Skin of body (tissue), 1 donor: ENCODE measurements at regions not wholly inside any gene's neighbourhood (a gene's known extent, or its start where the extent isn't known, plus 50 kb on each side); places are given as distances from the start of the nearest gene placed in this dataset.
"Not testable (repeated sequence)": the region's sequence is repeated elsewhere in the genome, so short reads cannot be mapped to it uniquely, and the experiment has no call there.

Experiments used
- DNase-seq: peaks from one replicate; lab custom pipeline; 2025; lab: John Stamatoyannopoulos, UW

DNA sequence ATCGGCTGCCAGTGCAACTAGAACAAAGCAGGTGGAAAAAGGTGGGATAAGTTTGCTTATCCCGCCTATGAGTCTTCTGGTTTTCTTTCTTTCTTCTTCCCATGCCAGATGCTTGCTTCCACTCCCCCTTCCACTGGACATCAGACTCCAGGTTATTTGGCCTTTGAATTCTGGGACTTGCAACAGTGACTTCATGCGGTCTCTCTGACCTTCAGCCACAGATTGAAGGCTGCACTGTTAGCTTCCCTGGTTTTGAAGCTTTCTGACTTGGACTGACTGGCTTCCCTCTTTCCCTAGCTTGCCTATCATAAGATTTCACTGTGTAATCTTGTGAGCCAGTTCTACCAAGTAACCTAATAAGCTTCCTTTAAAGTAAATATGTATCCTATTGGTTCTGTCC is 878.4 kb upstream of the GJE1 start:
- DNase-seq: no peak

DNA sequence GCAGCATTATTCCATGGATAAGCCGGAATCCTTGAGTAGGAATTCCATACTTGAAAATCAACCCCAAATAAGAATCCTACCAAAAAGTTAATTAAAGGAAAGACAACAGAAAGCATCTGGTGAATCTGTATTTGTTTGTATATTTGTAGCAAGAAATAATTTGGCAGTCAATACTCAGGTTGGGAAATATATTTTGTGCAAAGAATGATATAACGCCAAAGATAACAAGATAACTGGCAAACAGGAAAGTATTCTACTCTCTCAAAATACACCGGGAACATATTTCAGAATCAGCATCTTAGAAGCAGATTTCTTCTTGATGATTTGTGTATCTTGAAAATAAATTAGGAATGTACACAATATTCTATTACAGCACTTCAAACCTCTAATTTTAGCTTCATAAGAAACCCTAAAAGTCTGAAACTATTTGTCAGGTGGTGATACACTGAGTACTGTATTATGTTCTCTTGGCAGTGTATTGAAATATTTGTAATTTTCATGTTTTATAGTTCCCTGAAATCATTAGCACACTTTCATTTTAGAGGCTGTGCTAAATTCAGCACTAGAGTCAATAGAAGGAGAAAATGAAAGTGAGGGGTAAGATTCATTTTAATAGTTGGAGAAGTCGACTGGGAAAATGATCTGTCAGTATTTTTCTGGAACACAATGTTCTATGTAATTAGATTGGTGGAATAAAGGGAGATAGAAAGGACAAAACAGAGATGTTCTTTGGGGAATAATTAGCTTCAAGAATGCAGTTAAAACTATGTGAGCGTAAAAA is 879.7 kb upstream of the GJE1 start:
- no peak for DNase-seq

DNA sequence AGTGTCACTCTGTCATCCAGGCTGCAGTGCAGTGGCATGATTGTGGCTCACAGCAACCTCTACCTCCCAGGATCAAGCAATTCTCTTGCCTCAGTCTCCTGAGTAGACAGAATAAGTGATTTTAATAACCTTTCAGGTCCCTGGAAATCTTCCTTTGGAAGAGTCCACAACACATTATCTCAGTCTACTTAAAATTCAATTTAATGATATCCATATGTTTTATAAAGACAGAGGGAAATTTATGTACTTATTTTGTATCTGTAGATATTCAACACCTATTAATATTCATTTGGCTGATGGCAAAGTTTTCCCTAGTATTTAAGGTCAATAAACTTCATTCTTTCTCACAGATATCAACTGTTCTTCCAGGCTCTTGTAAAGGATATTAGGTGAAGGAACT is 881.4 kb upstream of the GJE1 start:
- no peak for DNase-seq

DNA sequence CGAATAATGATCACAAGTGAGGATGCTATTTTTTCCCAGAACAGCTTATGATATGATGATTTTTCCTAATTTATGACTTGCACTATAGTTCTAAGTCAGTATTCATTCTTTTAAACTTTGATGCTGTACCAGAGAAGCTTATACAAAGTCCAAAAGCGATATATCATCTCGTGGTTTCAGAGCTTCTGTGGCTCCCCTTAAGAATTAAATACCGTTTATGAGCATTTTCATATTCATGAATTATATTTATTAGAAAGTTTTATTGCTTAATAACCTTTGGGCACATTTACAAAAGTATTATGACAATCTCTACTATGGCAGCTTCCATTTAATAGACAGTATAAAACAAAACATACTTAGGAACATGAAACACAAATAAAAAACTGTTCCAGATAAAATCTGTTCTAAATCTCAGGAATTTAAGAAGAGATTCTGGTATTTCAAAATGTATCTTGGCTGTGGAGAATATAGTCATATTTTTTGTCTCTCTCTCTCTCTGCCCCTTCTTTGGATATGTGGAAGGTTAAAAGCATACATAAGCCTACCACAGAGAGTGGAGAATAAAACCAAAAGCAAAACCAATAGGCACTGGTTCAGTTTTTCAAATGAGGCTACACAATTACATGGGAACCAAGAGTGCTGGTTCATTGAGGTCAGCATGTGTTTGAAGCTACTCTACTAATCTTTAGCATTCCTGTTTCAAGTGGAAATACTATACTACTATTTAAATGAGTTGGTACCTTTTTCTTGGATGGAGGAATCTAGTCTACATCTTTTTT is 884.5 kb upstream of the GJE1 start:
- DNase-seq: peak; percentile 61

DNA sequence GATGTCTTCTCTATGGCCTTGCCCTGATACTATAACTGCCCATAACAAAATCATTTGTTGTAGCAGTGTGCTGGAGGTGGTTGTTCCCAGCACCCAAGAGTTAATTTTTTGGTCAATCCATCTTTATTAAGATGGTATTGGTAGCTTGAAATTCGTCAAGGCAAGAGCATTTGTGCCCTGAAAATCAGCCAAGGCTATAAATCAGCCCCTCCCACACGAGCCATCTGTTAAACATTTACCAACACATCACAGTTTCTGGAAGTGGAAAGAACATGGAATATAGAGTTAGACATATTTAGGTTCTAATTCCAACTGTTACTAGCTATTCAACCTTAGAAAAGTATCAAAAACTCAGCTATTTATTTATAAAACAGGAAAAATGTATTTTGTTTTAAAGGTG is 888.4 kb upstream of the GJE1 start:
- no peak for DNase-seq

DNA sequence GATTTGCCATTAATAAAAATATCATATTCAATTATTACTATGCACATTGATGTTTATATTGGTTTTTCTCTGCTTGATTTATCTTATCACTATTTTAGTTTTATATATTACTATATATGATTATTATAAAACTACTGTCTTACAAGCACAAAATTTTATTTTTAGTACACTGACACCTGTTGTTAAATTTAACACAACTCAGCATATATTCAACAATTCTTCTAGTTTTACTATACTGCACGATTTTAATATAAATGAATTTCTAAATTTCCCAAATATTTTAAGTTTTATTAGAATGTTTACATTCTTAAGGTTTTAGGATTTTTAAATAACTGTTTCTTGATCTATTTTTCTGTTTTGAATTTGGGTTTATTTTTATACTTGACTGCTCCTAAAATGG is 889.8 kb upstream of the GJE1 start:
- no peak for DNase-seq

DNA sequence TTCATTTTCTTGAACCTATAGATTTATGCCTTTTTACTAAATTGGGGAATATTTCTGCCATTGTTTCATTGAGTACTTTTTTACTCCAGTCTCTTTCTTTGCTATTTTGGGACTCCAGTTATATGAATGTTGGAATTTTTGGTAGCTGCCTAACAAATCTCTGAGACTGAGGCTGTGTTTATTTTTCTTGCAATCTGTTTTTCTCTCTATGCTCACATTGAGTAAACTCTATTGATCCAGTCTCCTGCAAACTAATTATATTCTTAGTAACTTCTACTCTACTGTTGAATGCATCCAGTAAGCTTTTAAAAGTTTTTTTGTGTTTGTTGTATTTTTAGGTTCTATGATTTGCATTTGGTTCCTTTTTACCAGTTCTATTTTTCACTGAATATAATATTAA is 903.4 kb upstream of the GJE1 start:
- no peak for DNase-seq

DNA sequence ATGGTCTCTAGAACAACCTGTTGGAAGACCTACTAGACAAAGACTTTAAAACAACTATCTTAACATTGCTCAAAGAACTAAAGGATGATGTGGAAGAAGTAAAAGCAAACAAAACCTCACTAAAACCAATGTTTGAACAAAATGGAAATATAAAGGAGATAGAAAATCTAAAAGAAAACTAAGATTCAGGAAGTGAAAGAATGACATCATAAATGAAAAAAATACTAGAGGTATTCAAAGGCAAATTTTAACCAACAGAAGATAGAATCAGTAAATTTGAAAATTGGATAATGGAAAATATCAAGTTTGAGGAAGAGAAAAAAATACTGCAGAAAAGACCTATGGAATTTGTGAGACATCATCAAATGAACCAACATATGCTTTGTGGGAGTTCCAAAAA is 914.1 kb upstream of the GJE1 start:
- DNase-seq: no peak

DNA sequence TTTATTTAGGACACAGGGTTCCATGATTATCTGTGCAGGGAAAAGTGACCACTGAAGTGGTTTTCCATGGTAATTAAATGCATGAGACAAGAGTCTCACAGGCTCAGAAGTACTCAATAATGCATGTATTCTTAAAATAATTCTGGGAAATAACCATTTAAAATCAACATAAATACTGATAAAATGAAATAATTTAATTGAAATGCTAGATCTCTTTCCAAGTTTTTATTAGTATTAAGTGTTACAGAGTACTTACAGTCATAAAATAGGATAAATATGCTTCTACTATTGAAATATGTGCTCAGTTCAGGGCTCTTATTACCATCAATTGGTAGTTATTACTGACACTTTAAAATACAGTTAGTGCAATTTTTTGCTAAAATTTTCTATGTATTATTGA is 916.0 kb upstream of the GJE1 start:
- no peak for DNase-seq

DNA sequence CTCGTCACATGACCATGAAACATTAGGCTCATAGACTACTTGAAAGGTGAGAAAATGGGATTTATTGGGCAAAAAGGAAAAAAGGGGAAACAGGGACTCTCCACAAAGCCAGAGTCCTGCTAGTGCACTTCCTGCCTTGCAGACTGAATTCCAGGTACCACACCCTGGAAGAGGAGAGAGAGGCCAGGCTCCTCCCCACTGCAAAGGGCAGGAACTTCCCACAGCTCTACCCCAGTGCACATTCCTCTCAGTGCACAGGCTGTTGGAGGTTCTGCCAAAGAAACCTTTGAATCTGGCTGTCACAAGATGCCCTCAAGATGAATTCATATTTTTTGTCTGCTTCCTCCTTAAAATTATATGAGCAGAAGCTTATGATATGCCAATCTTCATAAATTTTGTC is 920.4 kb upstream of the GJE1 start:
- DNase-seq: no peak

DNA sequence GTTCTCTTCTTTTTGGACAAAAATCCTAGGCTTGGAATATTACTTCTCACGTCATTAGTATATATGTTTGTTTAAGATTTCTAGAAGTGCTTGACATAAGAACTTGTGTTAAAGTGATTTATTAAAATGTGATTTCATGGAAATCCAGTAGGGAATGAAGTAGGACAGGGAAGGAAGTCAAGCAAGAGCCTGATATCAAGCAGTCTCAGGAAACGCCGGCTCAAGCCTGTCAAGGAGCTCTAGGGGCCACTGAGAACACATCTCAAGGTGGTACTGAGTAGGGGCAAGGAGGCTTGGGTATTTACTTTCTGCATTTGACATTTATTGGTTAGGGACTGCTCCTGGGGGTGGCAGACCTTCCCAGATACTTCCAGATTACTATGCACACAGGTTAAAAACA is 920.9 kb upstream of the GJE1 start:
- no peak for DNase-seq

DNA sequence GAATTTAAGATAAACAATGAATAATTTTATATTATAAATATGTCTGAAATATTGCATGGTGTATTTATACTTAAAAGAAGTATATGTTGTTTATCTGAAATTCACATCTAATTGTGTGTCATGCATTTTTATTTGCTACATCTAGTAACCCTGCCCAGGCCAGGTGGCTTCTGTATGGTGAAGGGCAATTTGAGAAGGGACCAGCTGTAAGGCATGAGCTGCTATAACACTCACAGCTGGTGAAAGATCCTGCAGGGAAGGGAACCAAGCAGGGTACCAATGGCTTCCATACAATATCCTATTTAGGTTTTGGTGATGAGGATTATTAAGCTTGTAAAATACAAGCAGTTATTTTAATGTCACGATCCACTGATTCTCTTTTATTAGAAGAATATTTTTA is 921.8 kb upstream of the GJE1 start:
- no peak for DNase-seq

DNA sequence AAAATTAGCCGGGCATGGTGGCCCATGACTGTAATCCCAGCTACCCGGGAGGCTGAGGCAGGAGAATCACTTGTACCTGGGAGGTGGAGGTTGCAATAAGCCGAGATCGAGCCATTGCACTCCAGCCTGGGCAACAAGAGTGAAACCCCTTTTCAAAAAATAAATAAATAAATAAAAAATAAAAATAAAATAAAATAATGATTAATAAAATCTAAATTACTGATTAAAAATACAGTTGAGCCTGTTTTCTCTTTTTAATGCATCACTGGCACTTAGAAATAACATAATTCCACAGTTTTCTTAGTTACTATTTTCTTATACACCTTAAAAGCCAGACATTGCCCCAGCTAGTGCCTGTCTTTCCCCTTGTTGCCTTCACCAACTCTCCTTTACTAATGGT is 922.8 kb upstream of the GJE1 start:
- no peak for DNase-seq

DNA sequence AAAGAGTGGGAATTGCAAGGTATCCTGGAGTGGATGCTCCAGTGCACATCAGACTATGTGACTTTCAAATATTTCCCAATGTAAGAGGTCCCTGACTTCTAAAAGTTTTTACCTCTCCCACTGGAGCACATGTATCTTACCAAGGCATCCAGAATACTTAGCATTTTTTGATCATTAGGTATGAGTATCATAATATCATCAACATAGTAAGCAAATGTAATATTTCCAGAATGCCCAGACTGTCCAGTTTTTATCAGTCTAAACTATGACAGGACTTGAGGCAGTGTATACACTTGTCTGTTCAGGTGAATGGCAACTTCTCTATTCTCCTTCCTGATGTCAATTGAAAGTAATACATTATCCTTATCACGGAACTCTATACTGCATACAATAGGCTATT is 924.6 kb upstream of the GJE1 start:
- no peak for DNase-seq

DNA sequence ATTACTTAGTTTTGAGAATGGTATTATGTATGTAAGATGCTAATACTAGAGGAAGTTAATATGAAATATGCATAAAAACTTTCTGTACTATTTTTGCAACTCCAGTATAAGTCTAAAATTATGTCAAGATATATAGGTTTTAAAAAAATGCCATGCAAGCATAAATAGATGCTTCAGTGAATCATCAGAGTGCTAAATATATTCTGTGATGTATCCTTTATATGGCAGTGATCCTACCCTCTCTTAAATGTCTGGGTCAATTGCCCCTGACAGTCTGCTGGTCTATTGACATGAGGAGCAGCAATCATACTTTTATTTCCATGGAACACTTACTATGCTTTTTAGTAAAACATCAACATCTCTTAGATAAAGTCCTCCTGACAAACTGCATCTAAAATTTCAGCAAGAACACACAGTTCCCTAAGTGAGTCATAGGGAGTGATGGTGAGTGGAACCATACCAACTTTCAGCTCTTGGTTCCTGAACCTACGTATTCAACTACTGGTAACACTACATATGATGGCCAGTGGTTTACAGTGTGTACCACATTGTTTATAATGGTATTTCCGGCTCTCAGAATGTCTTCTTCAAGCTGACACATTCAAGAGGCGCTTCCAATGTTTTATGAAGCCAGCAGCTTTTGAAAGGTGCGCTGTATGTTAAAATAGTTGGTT is 928.7 kb upstream of the GJE1 start:
- DNase-seq: no peak

DNA sequence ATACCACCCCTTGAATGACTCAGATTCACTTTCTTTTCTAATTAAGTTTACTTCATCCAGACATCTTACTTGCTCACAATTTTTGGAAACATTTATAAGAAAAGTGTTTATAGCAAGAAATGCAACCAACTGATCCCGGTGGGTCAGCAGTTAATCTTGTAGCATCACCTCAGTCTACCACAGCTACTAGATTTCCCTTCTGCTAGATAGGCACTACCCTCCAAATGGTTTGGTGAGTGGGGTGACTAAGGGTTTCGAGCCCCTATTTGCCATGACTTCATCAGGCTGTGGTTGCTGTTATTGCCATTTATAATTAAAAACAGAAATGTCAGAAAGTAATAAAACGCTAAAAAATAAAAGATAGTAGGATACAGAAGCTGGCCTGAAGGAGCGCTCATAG is 930.1 kb upstream of the GJE1 start:
- no peak for DNase-seq

DNA sequence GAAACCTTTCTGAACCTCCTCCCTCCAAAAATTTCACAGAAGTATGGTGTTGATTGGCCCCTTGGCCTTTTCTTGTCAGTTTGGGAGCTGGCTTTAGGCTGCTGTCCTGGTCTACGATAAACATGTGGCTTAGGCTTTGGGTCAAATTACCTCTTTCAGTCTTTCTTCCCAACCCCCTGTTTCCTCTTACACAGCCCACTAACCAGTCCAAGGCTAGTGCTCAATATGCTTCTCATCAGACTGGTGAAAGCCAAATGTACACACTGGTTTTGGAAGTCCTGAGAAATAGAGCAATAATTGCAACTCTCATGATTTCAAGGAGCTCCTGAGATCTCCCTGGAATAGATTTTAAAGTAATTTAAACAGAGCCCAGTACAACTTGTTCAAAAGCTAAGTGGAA is 933.7 kb upstream of the GJE1 start:
- no peak for DNase-seq

DNA sequence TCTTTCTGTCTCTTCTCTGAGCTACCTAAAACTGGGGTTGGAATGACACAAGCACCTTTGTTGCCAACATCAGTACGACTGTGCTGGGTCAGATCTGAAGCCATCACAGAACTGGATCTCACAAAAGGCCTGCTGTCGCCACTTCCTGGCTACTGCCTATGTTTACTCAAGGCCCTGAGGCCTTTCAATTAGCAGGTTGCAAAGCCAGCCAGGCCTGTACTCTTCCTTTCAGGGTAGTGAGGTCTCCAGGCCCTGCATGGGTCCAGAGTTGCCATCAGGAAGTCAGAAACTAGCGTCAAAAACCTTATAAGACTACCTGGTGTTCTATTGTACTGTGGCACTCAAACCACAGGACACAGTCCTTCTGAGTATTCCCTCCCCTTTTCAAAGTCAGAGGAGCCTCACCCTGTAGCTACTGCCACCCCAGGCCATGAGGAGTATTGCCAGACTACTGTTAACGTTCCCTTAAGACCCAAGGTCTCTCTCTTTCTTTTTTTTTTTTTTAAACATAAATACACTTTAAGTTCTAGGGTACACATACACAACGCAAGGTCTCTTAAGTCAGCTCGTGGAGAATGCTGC is 937.4 kb upstream of the GJE1 start:
- DNase-seq: no peak

DNA sequence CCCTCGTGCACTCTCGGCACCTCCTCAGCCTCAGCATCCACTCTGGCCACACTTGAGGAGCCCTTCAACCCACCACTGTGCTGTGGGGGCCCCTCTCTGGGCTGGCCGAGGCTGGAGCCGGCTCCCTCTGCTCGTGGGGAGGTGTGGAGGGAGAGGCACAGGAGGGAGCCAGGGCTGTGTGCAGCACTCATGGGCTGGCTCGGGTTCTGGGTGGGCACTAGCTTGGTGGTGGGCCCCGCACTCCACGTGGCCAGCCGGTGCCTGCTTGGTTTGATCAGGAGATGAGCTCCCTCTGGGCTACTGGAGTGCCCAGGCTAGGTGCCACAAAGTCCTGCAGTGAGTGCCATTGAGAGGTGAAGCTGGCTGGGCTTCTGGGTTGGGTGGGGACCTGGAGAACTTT is 949.4 kb upstream of the GJE1 start:
- no peak for DNase-seq

DNA sequence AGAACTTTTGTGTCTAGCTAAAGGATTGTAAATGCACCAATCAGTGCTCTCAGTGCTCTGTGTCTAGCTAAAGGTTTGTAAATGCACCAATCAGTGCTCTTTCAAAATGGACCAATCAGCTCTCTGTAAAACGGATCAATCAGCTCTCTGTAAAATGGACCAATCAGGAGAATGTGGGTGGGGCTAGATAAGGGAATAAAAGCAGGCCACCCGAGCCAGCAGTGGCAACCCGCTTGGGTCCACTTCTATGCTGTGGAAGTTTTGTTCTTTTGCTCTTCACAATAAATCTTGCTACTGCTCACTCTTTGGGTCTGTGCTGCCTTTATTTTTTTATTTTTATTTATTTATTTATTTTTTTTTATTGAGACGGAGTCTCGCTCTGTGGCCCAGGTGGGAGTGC is 957.3 kb upstream of the GJE1 start:
- DNase-seq: not testable (repeated sequence)

DNA sequence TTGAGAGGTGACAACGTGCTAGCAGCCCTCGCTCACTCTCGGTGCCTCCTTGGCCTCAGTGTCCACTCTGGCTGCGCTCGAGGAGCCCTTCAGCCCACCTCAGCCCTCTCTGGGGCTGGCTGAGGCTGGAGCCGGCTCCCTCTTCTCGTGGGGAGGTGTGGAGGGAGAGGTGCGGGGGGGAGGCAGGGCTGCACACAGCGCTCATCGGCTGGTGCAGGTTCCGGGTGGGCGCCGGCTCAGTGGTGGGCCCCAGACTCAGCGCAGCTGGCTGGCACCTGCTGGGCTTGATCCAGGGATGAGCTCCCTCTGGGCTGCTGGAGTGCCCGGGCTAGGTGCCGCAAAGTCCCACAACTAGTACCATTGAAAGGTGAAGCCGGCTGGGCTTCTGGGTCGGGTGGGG is 957.8 kb upstream of the GJE1 start:
- DNase-seq: no peak

DNA sequence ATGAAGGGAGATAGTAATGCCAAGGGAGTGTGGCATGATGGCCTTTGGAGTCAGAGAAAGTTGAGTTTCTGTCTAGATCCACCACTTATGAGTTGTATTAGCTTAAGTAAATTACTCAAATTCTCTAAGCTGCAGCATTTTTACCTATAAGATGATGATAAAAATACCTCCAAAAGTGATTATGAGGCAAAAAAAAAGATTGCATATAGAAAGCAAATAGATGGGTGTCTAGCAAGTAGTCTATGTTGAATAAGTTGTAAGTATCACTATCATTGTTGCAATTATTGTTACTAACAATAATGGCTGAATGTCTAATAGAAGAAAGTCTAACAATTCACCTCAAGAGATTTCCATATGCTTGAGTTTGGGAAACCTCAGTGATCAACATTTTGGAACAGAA is 959.2 kb upstream of the GJE1 start:
- DNase-seq: no peak
